ENCODE measurements at regions not wholly inside any gene's neighbourhood (a gene's known extent, or its start where the extent isn't known, plus 50 kb on each side); places are given as distances from the start of the nearest gene placed in this dataset.

GRCh38 chr3:10583798-10584708 is 78.7 kb upstream of the ATP2B2 start:
- TF ChIP-seq CREB5 (CRISPR knock-in tag; IDR thresholded peaks at IDR 0.05; ENCODE audit: low read depth) (no peak), PPARA (CRISPR knock-in tag; IDR thresholded peaks at IDR 0.05; ENCODE audit: borderline replicate concordance) (no peak), ZFP30 (CRISPR knock-in tag; IDR thresholded peaks at IDR 0.05) (no peak), PATZ1 (CRISPR knock-in tag; IDR thresholded peaks at IDR 0.05; ENCODE audit: borderline replicate concordance) (no peak), ZNF565 (CRISPR knock-in tag; conservative IDR thresholded peaks at IDR 0.05; ENCODE audit: low read depth) (no peak)
